ENCODE measurements at regions not wholly inside any gene's neighbourhood (a gene's known extent, or its start where the extent isn't known, plus 50 kb on each side); places are given as distances from the start of the nearest gene placed in this dataset.

GRCh38 chr5:67454957-67455561 lies 258.5 kb upstream of the CD180 start:
- intact Hi-C loops (cut with micrococcal nuclease; ENCODE audit: unreplicated experiment) = no loop called here
- BruUV-seq (replicated peaks) = no TSS peak
- H3K9me3 Mint-ChIP-seq (ENCODE audit: low read depth, unreplicated experiment) = no peaks in the 10 kb centered on the region
- no peaks in the 10 kb centered on the region for H3K36me3 Mint-ChIP-seq (ENCODE audit: insufficient read depth, unreplicated experiment)
- no peak overlapping the region for H3K27ac Mint-ChIP-seq (ENCODE audit: unreplicated experiment)
- CTCF ChIA-PET = no interaction called here
- TF ChIP-seq CTCF (IDR thresholded peaks at IDR 0.05; ENCODE audit: unreplicated experiment) = no peak
- H3K4me3 Mint-ChIP-seq (ENCODE audit: low read depth, unreplicated experiment) = no peak overlapping the region
- no peak for DNase-seq
- no peaks in the 10 kb centered on the region for H3K4me1 Mint-ChIP-seq (ENCODE audit: low read depth, unreplicated experiment)
- no peaks in the 10 kb centered on the region for H3K27me3 Mint-ChIP-seq (ENCODE audit: unreplicated experiment)

GRCh38 chr5:67453111-67453905 lies 256.7 kb upstream of the CD180 start:
- H3K27ac Mint-ChIP-seq (ENCODE audit: unreplicated experiment) = no peak overlapping the region
- H3K4me3 Mint-ChIP-seq (ENCODE audit: low read depth, unreplicated experiment) = no peak overlapping the region
- CTCF ChIA-PET = no interaction called here
- no peaks in the 10 kb centered on the region for H3K4me1 Mint-ChIP-seq (ENCODE audit: low read depth, unreplicated experiment)
- H3K36me3 Mint-ChIP-seq (ENCODE audit: insufficient read depth, unreplicated experiment) = no peaks in the 10 kb centered on the region
- no peaks in the 10 kb centered on the region for H3K9me3 Mint-ChIP-seq (ENCODE audit: low read depth, unreplicated experiment)
- BruUV-seq (replicated peaks) = no TSS peak
- no peak for DNase-seq
- no peaks in the 10 kb centered on the region for H3K27me3 Mint-ChIP-seq (ENCODE audit: unreplicated experiment)
- TF ChIP-seq CTCF (IDR thresholded peaks at IDR 0.05; ENCODE audit: unreplicated experiment) = no peak
- intact Hi-C loops (cut with micrococcal nuclease; ENCODE audit: unreplicated experiment) = no loop called here

- no peak for TF ChIP-seq CTCF (IDR thresholded peaks at IDR 0.05; ENCODE audit: unreplicated experiment)
- H3K27ac Mint-ChIP-seq (ENCODE audit: unreplicated experiment) = no peak overlapping the region
- CTCF ChIA-PET = interaction anchor here (0.7 kb wide), 1 partner anchor 25 kb away, joined by 5 read pairs; no protein-coding TSS in a partner anchor
- H3K27me3 Mint-ChIP-seq (ENCODE audit: unreplicated experiment) = no peaks in the 10 kb centered on the region
- DNase-seq = no peak
- no peak overlapping the region for H3K4me3 Mint-ChIP-seq (ENCODE audit: low read depth, unreplicated experiment)
- H3K36me3 Mint-ChIP-seq (ENCODE audit: insufficient read depth, unreplicated experiment) = no peaks in the 10 kb centered on the region
- BruUV-seq (replicated peaks) = no TSS peak
- peaks cover 3% of the 10 kb centered on the region for H3K9me3 Mint-ChIP-seq (ENCODE audit: low read depth, unreplicated experiment)
- intact Hi-C loops (cut with micrococcal nuclease; ENCODE audit: unreplicated experiment) = no loop called here
- H3K4me1 Mint-ChIP-seq (ENCODE audit: low read depth, unreplicated experiment) = no peaks in the 10 kb centered on the region
These were observed 255.2 kb upstream of the CD180 start for GRCh38 chr5:67451640-67452279.

GRCh38 chr5:67447732-67448131 lies 251.1 kb upstream of the CD180 start:
- CTCF ChIA-PET = no interaction called here
- no peaks in the 10 kb centered on the region for H3K27me3 Mint-ChIP-seq (ENCODE audit: unreplicated experiment)
- H3K27ac Mint-ChIP-seq (ENCODE audit: unreplicated experiment) = no peak overlapping the region
- H3K9me3 Mint-ChIP-seq (ENCODE audit: low read depth, unreplicated experiment) = peaks cover 3% of the 10 kb centered on the region
- intact Hi-C loops (cut with micrococcal nuclease; ENCODE audit: unreplicated experiment) = no loop called here
- H3K36me3 Mint-ChIP-seq (ENCODE audit: insufficient read depth, unreplicated experiment) = no peaks in the 10 kb centered on the region
- H3K4me1 Mint-ChIP-seq (ENCODE audit: low read depth, unreplicated experiment) = no peaks in the 10 kb centered on the region
- H3K4me3 Mint-ChIP-seq (ENCODE audit: low read depth, unreplicated experiment) = no peak overlapping the region
- TF ChIP-seq CTCF (IDR thresholded peaks at IDR 0.05; ENCODE audit: unreplicated experiment) = no peak
- DNase-seq = no peak
- no TSS peak for BruUV-seq (replicated peaks)
